ENCODE measurements at regions not wholly inside any gene's neighbourhood (a gene's known extent, or its start where the extent isn't known, plus 50 kb on each side); places are given as distances from the start of the nearest gene placed in this dataset.

GRCh38 chr13:91135376-91135775, 212.1 kb upstream of the MIR17HG start:
- DNase-seq (ENCODE audit: low read depth), result no peak

DNA sequence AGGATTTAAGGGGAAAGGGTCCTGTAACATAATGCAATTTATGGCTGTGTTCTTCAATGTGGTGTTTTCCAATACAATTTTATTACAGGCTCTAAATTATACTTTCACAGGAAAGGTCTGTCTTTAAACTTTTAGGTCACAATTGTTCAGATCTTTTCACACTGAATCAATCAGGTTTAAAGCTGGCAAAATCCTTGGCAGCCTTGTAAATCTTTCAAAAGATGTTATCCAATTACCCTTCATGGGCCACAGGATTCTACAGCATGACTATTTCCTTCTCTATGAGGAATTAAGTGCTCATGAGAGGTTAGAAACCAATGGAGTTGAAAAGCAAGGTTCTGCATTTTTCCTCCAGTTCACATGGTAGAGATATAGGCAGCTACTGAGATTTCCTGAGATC, 211.5 kb upstream of the MIR17HG start:
- no peak for DNase-seq (ENCODE audit: low read depth)

GRCh38 chr13:91136806-91137205, 210.7 kb upstream of the MIR17HG start:
- DNase-seq (ENCODE audit: low read depth), result no peak

- no peak for DNase-seq (ENCODE audit: low read depth)
These were observed 208.3 kb upstream of the MIR17HG start for GRCh38 chr13:91139232-91139631.

- DNase-seq (ENCODE audit: low read depth), result no peak
These were observed 205.9 kb upstream of the MIR17HG start for GRCh38 chr13:91141543-91142061.

DNA sequence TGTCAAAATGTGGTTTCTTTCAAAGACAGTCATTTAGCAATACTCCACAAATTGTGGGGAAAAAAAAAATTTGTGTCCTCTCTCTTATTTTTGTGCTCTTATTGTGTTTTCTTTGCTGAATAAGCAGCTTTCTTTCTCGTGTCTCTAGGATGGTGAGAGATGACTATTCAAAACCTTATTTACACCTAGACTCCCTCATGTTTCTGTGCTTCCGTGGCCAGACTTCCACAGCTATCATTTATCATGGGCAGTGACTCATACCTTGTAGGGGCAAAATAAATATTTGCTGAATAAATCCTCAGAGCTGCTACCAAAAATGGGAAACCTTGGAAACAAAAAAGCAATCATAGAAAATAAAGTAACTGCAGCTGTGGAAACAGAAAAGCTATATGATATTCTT, 204.9 kb upstream of the MIR17HG start:
- no peak for DNase-seq (ENCODE audit: low read depth)

- no peak for DNase-seq (ENCODE audit: low read depth)
These were observed 203.4 kb upstream of the MIR17HG start for GRCh38 chr13:91144054-91144453.

DNA sequence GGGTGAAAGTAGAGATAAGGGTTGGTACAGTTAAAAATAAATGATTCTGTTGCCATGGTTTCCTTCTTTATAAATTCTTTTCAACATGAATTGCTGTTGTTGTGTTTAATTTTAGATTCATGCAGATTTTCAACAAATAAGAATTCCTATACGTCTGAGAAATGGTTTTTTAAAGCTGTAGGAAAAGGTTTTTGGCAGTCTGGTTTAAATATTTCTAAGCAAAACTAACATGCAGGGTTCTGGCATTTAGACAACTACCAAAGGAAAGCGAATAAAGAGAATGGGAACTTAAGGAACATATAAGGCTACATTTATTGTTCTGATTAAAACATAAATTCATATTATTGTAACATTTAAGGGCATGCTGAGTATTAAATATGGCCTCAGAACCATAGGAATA, 203.0 kb upstream of the MIR17HG start:
- DNase-seq (ENCODE audit: low read depth), result no peak

- DNase-seq (ENCODE audit: low read depth), result no peak
These were observed 201.8 kb upstream of the MIR17HG start for GRCh38 chr13:91145571-91146205.

DNA sequence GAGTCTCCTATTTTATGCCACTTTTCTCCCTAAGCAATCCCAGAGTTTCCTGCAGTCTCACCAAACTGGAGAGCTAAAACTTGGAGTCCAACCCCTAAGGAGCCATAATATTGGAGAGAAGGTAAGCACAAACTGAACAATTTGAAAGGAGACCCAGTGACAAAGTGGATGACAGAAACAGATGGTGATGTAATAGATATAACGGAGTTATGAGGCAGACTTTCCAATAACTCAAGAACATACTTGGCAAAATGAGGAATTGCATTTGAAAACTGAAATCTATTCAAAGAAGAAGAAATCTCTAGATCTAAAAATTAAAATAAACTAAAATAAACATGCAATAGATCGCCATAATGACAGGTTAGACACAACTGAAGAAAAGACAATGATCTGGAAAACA, 200.9 kb upstream of the MIR17HG start:
- no peak for DNase-seq (ENCODE audit: low read depth)

- DNase-seq (ENCODE audit: low read depth), result no peak
These were observed 199.4 kb upstream of the MIR17HG start for GRCh38 chr13:91148098-91148497.

DNA sequence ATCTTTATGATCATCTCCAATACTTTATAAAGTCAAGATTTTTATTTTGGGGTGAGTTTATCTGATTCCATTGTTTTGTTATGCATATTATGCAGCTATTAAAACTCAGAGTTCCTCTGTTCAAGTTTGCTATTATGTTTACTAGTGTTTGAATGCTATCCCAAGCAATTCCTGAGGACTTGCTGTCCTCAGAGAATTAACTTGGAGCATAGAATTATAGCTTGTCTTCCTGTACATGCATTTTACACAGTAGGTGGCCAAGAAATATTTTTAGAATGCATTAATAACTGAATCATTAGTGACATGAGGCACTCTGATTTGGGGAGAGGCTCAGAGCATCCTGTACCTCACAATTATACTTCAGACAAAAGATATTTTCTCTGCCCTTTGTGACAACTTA, 195.6 kb upstream of the MIR17HG start:
- no peak for DNase-seq (ENCODE audit: low read depth)

- no peak for DNase-seq (ENCODE audit: low read depth)
These were observed 194.1 kb upstream of the MIR17HG start for GRCh38 chr13:91153372-91153771.

DNA sequence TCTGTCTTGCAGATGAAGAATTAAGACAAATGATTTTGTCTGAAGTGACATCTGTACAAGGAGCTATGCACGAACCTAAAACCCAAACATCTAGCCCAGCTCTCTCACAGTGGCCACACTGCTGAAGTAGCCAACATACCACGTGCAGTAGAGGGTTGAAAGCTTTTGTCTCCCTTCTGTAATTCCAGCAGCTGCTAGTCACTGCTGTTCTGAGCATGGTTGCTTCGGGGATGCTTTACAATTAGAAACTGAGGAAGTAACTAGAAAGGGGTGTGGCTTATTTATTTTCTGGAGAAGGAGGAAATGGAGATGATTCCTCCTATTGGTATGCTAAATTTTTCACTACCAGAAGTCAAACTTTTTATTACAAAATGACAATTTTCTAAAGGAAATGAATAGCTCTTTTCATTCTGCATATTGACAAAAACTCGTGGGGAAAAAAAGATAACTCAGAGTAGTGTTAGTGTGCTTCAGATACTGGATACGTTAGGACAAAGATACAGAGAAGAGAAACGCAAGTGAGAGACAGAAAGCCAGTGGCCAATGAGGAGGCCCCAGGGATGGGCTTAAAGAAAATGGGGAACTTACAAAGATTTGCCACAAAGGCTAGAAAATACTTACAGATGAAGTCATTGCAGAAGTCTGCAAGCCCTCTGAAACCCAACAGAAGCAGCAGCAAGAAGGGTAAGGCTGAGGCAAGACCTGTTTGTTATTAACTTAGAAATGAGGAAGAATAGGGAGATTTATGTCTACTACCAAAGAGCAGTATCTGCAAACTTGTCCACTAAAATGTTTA, 192.7 kb upstream of the MIR17HG start:
- DNase-seq (ENCODE audit: low read depth), result no peak

GRCh38 chr13:91155512-91156114, 191.9 kb upstream of the MIR17HG start:
- no peak for DNase-seq (ENCODE audit: low read depth)

DNA sequence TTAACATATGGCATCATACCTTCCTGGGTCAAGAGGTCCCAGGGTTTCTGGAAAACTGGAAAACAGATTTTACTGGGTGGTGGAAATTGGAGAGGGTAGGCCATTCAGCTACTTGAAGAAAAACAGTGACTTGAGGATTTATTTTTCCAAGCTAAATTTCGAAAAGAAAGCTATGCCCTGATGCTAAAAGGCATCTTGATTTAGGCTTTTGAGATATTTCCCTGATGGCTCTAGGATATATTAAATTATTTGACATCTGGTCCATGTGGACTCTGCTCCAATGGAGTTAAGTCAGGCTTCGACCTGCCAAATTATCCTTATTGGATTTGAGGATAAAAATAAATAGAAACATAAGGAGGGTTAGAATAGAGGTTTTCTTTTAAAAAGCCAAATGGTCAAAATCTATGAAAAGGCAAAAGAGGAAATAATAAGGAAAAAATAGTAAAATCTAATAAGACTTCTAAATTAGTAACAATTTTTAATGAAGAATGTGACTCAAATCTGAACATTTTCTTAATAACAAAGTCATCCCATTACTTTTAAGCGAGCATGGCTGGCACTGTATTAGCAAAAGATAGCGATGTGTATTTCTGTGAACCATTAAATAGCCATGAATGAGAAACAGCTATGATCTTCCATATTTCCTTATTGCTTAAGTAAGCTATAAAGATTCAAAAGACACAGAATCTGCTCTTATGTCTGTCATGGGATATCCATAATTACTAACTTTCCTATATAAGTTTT, 190.0 kb upstream of the MIR17HG start:
- DNase-seq (ENCODE audit: low read depth), result no peak

GRCh38 chr13:91158017-91158395, 189.5 kb upstream of the MIR17HG start:
- no peak for DNase-seq (ENCODE audit: low read depth)

DNA sequence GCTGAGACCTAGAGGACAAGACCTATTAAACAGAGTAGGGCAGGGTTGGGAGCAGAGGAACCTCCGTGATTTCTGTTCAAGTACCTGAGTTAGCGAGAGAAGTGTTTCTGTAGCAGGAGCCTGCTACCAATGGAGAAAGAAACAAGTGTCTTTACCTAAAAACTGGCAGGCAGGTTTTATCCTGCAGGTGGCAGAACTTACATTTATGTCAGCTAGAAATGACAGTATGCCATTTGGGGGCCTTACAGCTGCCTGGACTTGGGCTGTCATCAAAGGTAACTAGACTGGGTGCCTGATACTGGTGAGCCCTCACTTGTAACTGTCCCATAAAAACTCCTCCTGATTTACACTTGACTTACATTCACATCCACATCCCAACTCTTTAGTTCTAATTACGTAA, 185.3 kb upstream of the MIR17HG start:
- DNase-seq (ENCODE audit: low read depth), result no peak

DNA sequence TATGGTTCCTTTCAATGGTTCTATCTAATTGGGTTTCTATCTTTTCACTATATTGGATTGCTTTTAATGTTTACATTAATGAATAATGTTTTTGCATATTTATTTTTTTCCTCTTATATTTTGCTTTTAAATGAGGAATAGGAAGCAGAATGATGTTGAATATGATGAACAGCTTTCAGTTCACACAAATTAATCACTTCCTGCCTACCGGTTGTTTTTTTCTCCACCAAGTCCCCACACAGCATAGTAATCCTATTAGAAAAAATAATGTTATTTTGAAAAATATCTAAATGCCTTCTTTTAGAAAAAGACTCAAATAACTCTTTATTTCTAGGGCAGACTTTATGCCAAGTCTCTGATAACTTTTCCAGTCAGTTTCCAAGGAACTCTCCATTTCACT, 184.9 kb upstream of the MIR17HG start:
- DNase-seq (ENCODE audit: low read depth), result no peak

DNA sequence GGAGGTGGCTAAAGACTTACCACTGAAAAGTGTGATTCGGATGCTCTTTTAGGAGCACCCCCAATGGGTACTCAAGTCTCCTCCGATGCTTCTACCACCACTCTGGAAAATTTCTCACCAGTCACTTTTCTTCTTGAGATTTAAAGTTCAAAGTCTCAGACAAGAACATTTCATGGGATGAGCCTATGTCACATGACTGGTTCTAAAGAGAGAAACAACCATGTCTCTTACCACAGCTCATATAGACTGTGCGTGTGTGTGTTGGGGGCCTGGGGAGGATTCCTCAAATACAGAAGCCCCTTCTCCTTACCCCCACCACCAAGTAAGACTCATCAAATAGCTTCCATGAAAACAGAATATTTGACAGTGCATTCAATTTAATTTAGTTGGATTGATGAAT, 181.7 kb upstream of the MIR17HG start:
- no peak for DNase-seq (ENCODE audit: low read depth)

- no peak for DNase-seq (ENCODE audit: low read depth)
These were observed 180.6 kb upstream of the MIR17HG start for GRCh38 chr13:91166714-91167511.

Measured in stimulated activated CD8-positive, alpha-beta memory T cell treated with anti-CD3 and anti-CD28 coated beads, Interleukin-15, amount 100 ng/mL, for 1 hour (primary cell).